C4-2B (cell line): ENCODE measurements at regions not wholly inside any gene's neighbourhood (a gene's known extent, or its start where the extent isn't known, plus 50 kb on each side); places are given as distances from the start of the nearest gene placed in this dataset.

Source experiments
- CTCF ChIP-seq: fragments of 450-650 bp; conservative IDR thresholded peaks from 2 replicates; pipeline ENCODE4 v1.5.1; 2017; ENCODE audit warnings: mild to moderate bottlenecking
- ZFX ChIP-seq: fragments of 450-650 bp; IDR thresholded peaks from 2 replicates; pipeline ENCODE4 v1.6.1; 2017

- TF ChIP-seq CTCF (no peak), ZFX (no peak)
These were observed 809.0 kb downstream of the BCL11A start for GRCh38 chr2:59744436-59744835.
